A549 (cell line): ENCODE measurements at regions not wholly inside any gene's neighbourhood (a gene's known extent, or its start where the extent isn't known, plus 50 kb on each side); places are given as distances from the start of the nearest gene placed in this dataset.

Experiments used
- ATAC-seq, 2 experiments: fragments of 200-7000 bp in 1 of 2; fragments of >200 bp in 1 of 2; cut with Nextera tagmentation in 1 of 2; cut with Tn5 transposase in 1 of 2; 3 replicates each; pipeline versions ENCODE4 v1.8.0 to v1.9.1; 2018 to 2020; ENCODE audit warnings: mild to moderate bottlenecking in 1 of 2, moderate library complexity in 1 of 2
- CTCF ChIA-PET: fragments of 300-600 bp; sonication (Branson Sonifier 250); formaldehyde crosslinking; extraction: SDS; loops from one replicate; lab custom pipeline; 2021; ENCODE audit warnings: antibody characterized with exemption, inconsistent platforms; lab: Yijun Ruan, JAX
- POLR2A ChIA-PET: fragments of 350-600 bp; formaldehyde crosslinking; extraction: SDS; loops from one replicate; lab custom pipeline; 2021; ENCODE audit warnings: antibody characterized with exemption, inconsistent platforms; lab: Yijun Ruan, JAX
- DNase-seq, 2 experiments: peaks; one replicate each; pipeline versions ENCODE4 v3.0.0 to v3.0.0-alpha.2; 2011 to 2016; ENCODE audit warnings: low read depth in 1 of 2, low spot score in 1 of 2
- FAIRE-seq: peaks from 2 replicates; lab custom pipeline; 2011; peaks lifted over from hg19 to GRCh38; lab: Jason Lieb, UNC
- H3K27ac ChIP-seq, 2 experiments: fragments of >200 bp; sonication (Bioruptor Twin); formaldehyde crosslinking; 3 replicates each; pipeline ENCODE4 v1.5.1; 2016 to 2017
- H3K4me1 ChIP-seq: fragments of >200 bp; sonication (Bioruptor Twin); formaldehyde crosslinking; 3 replicates; pipeline ENCODE4 v1.6.1; 2016
- H3K4me2 ChIP-seq: fragments of >200 bp; sonication (Bioruptor Twin); formaldehyde crosslinking; 3 replicates; pipeline ENCODE4 v1.6.1; 2016
- H3K4me3 ChIP-seq: fragments of >200 bp; sonication (Bioruptor Twin); formaldehyde crosslinking; 3 replicates; pipeline ENCODE4 v1.5.1; 2016
- H3K9me3 ChIP-seq: fragments of >200 bp; sonication (Bioruptor Twin); formaldehyde crosslinking; 3 replicates; pipeline ENCODE4 v1.6.1; 2016
- BHLHE40 ChIP-seq: IDR thresholded peaks from 2 replicates; pipeline ENCODE4 v1.6.1; 2012; ENCODE audit warnings: low read depth, low read length, inconsistent platforms
- CEBPB ChIP-seq, 2 experiments: fragments of >200 bp in 1 of 2; sonication (Bioruptor Twin) in 1 of 2; formaldehyde crosslinking in 1 of 2; IDR thresholded peaks; 2 replicates each; pipeline ENCODE4 v1.6.1; 2012 to 2016
- CHD2 ChIP-seq: fragments of 150-350 bp; IDR thresholded peaks from 2 replicates; pipeline ENCODE4 v1.6.1; 2014; ENCODE audit warnings: low read length; ENCODE audit not compliant: partially characterized antibody
- CTCF ChIP-seq: fragments of >200 bp; sonication (Bioruptor Twin); formaldehyde crosslinking; IDR thresholded peaks from 3 replicates; pipeline ENCODE4 v1.5.1; 2016
- FOSB ChIP-seq: fragments of 250-450 bp; sonication (Bioruptor Pico); IDR thresholded peaks from 2 replicates; pipeline ENCODE4 v1.5.0; 2020; ENCODE audit warnings: mild to moderate bottlenecking, moderate library complexity
- FOSL2 ChIP-seq, 2 experiments: fragments of 450-650 bp in 1 of 2; fragments of >200 bp in 1 of 2; sonication (Bioruptor Twin) in 1 of 2; formaldehyde crosslinking; IDR thresholded peaks; 2 replicates each; pipeline versions ENCODE4 v1.5.0 to v1.6.1; 2016 to 2020; ENCODE audit warnings: mild to moderate bottlenecking in 1 of 2, moderate library complexity in 1 of 2
- GATA3 ChIP-seq: IDR thresholded peaks from 2 replicates; pipeline ENCODE4 v1.6.1; 2012; ENCODE audit warnings: borderline replicate concordance
- HOXB5 ChIP-seq: fragments of 250-450 bp; sonication (Bioruptor Pico); IDR thresholded peaks from 2 replicates; pipeline ENCODE4 v1.5.0; 2020; ENCODE audit warnings: mild to moderate bottlenecking, moderate library complexity
- KDM5A ChIP-seq: fragments of 200-600 bp; sonication (generic); IDR thresholded peaks from 2 replicates; pipeline ENCODE4 v1.6.1; 2016; ENCODE audit warnings: antibody characterized with exemption, mild to moderate bottlenecking
- MAX ChIP-seq: IDR thresholded peaks from 2 replicates; pipeline ENCODE4 v1.6.1; 2012
- NFE2L2 ChIP-seq: fragments of 150-350 bp; conservative IDR thresholded peaks from 2 replicates; pipeline ENCODE4 v1.6.1; 2014; ENCODE audit warnings: low read length
- NPAS2 ChIP-seq: fragments of 250-450 bp; sonication (Bioruptor Pico); IDR thresholded peaks from 2 replicates; pipeline ENCODE4 v1.8.0; 2022; ENCODE audit warnings: mild to moderate bottlenecking, moderate library complexity, borderline replicate concordance
- PBX3 ChIP-seq: IDR thresholded peaks from 2 replicates; pipeline ENCODE4 v1.6.1; 2012
- RARB ChIP-seq: fragments of 250-450 bp; sonication (Bioruptor Pico); IDR thresholded peaks from 2 replicates; pipeline ENCODE4 v1.8.0; 2021; ENCODE audit warnings: mild to moderate bottlenecking, moderate library complexity
- RCOR1 ChIP-seq: fragments of 150-350 bp; IDR thresholded peaks from 2 replicates; pipeline ENCODE4 v1.6.1; 2014; ENCODE audit warnings: antibody characterized with exemption, low read length, low read depth
- RFX5 ChIP-seq: fragments of 450-650 bp; IDR thresholded peaks from 2 replicates; pipeline ENCODE4 v1.7.1; 2014; ENCODE audit warnings: antibody characterized with exemption, mild to moderate bottlenecking, moderate library complexity
- SMC3 ChIP-seq: fragments of >200 bp; sonication (Bioruptor Twin); formaldehyde crosslinking; IDR thresholded peaks from 3 replicates; pipeline ENCODE4 v1.6.1; 2018; ENCODE audit warnings: inconsistent platforms
- TFCP2L1 ChIP-seq: fragments of 250-450 bp; sonication (Bioruptor Pico); IDR thresholded peaks from 2 replicates; pipeline ENCODE4 v1.5.0; 2021; ENCODE audit warnings: mild to moderate bottlenecking
- TP53 ChIP-seq: fragments of 250-450 bp; sonication (Bioruptor Pico); IDR thresholded peaks from 2 replicates; pipeline ENCODE4 v1.5.0; 2021; ENCODE audit warnings: mild to moderate bottlenecking, moderate library complexity
- ZSCAN20 ChIP-seq: fragments of 250-450 bp; sonication (Bioruptor Pico); IDR thresholded peaks from 2 replicates; pipeline ENCODE4 v1.8.0; 2022; ENCODE audit warnings: mild to moderate bottlenecking, moderate library complexity
- WGBS: methylation state at CpG from one replicate; pipeline ENCODE4 v1.1.6; 2017; ENCODE audit errors: missing lambda C conversion rate; 5-methylcytosine and 5-hydroxymethylcytosine counted together
- TF ChIP-seq, protein P1 (sequence below): fragments of 200-600 bp; sonication (generic); IDR thresholded peaks from 2 replicates; pipeline ENCODE4 v1.6.1; 2016; ENCODE audit warnings: antibody characterized with exemption, mild to moderate bottlenecking, moderate library complexity
- TF ChIP-seq, protein P2 (sequence below): IDR thresholded peaks from 2 replicates; pipeline ENCODE4 v1.6.1; 2012; ENCODE audit warnings: low read depth, borderline replicate concordance

GRCh38 chr2:217712431-217712830, 290.4 kb downstream of the TNS1 start:
- H3K4me1 ChIP-seq, result peaks cover 6% of the 10 kb centered on the region; the same call in 2 of the 3 replicates
- 93% methylated on average over 7 of the region's 7 CpGs for WGBS
- ChIA-PET CTCF (interaction anchor here (0.9 to 3.3 kb wide), 23 partner anchors 10 to 1030 kb away, joined by 3 to 30 read pairs (median 4); no protein-coding TSS in a partner anchor), POLR2A (no interaction called here)
- no peak for ATAC-seq
- no peaks in the 10 kb centered on the region for H3K9me3 ChIP-seq
- no peak overlapping the region for H3K4me3 ChIP-seq
- H3K4me2 ChIP-seq, result no peak overlapping the region
- no peak for FAIRE-seq
- no peak overlapping the region; a peak in 1 of 6 replicates for H3K27ac ChIP-seq
- TF ChIP-seq GATA3, result no peak
- TF ChIP-seq TFCP2L1 (CRISPR knock-in tag), result no peak
- no peak for TF ChIP-seq FOSB
- no peak for TF ChIP-seq SMC3
- no peak for TF ChIP-seq ZSCAN20 (CRISPR knock-in tag)
- TF ChIP-seq TP53 (CRISPR knock-in tag), result no peak
- no peak for TF ChIP-seq RFX5
- TF ChIP-seq MAX, result no peak
- TF ChIP-seq CTCF, result no peak
- DNase-seq, result no peak

DNA sequence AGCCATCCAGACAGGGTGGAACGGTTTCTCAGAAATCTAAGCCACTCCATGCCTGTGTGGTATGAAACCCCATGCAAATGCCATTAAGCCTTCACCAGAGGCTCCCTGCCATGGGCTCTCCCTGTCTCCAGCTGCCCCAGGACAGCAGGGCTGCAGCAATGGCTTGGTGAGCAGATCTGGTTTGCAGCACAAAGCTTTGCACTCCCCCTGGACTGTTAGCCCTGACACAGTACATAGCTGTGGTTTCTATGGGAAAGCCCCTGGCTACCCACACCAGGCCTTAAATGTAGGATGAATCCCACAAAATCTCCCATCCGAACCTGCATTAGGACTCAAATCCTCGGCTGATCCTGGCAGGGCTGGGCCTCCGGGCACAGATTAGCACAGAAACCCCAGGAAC, 291.6 kb downstream of the TNS1 start:
- Histone ChIP-seq H3K4me1 (peaks cover 6% of the 10 kb centered on the region; the same call in 2 of the 3 replicates), H3K4me3 (no peak overlapping the region), H3K4me2 (no peak overlapping the region), H3K9me3 (no peaks in the 10 kb centered on the region), H3K27ac (no peak overlapping the region)
- TF ChIP-seq CHD2 (no peak), HOXB5 (CRISPR knock-in tag) (no peak), KDM5A (no peak), RCOR1 (no peak), CEBPB (IDR thresholded peaks at IDR 0.05) (no peak), RARB (CRISPR knock-in tag) (no peak), PBX3 (no peak), NPAS2 (CRISPR knock-in tag) (no peak), BHLHE40 (no peak), NFE2L2 (no peak), FOSL2 (IDR thresholded peaks at IDR 0.05) (no peak), FOSL2 (CRISPR knock-in tag; IDR thresholded peaks at IDR 0.05) (no peak)
- TF ChIP-seq, protein P1, sequence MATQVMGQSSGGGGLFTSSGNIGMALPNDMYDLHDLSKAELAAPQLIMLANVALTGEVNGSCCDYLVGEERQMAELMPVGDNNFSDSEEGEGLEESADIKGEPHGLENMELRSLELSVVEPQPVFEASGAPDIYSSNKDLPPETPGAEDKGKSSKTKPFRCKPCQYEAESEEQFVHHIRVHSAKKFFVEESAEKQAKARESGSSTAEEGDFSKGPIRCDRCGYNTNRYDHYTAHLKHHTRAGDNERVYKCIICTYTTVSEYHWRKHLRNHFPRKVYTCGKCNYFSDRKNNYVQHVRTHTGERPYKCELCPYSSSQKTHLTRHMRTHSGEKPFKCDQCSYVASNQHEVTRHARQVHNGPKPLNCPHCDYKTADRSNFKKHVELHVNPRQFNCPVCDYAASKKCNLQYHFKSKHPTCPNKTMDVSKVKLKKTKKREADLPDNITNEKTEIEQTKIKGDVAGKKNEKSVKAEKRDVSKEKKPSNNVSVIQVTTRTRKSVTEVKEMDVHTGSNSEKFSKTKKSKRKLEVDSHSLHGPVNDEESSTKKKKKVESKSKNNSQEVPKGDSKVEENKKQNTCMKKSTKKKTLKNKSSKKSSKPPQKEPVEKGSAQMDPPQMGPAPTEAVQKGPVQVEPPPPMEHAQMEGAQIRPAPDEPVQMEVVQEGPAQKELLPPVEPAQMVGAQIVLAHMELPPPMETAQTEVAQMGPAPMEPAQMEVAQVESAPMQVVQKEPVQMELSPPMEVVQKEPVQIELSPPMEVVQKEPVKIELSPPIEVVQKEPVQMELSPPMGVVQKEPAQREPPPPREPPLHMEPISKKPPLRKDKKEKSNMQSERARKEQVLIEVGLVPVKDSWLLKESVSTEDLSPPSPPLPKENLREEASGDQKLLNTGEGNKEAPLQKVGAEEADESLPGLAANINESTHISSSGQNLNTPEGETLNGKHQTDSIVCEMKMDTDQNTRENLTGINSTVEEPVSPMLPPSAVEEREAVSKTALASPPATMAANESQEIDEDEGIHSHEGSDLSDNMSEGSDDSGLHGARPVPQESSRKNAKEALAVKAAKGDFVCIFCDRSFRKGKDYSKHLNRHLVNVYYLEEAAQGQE, result no peak
- TF ChIP-seq, protein P2, sequence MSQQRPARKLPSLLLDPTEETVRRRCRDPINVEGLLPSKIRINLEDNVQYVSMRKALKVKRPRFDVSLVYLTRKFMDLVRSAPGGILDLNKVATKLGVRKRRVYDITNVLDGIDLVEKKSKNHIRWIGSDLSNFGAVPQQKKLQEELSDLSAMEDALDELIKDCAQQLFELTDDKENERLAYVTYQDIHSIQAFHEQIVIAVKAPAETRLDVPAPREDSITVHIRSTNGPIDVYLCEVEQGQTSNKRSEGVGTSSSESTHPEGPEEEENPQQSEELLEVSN, result no peak
- CTCF ChIA-PET, result interaction anchor here (1.1 to 1.3 kb wide), 2 partner anchors 60 to 1028 kb away, joined by 3 read pairs; no protein-coding TSS in a partner anchor
- POLR2A ChIA-PET, result no interaction called here
- WGBS, result 45% methylated on average over 3 of the region's 4 CpGs
- ATAC-seq, result no peak
- DNase-seq, result no peak
- FAIRE-seq, result no peak
